ENCODE measurements at regions not wholly inside any gene's neighbourhood (a gene's known extent, or its start where the extent isn't known, plus 50 kb on each side); places are given as distances from the start of the nearest gene placed in this dataset.

GRCh38 chr2:152835674-152836073 is 117.3 kb downstream of the ARL6IP6 start:
- Histone ChIP-seq H3K9ac (ENCODE audit: low read length) (no peak overlapping the region), H2AFZ (ENCODE audit: low read depth, low read length) (no peak overlapping the region), H4K20me1 (ENCODE audit: insufficient read depth, low read length) (no peaks in the 10 kb centered on the region), H3K36me3 (replicated peaks; ENCODE audit: low read depth, low read length) (no peaks in the 10 kb centered on the region), H3K4me3 (ENCODE audit: low read length) (no peak overlapping the region), H3K27me3 (ENCODE audit: low read depth, low read length) (no peaks in the 10 kb centered on the region), H3K4me1 (ENCODE audit: low read length) (no peaks in the 10 kb centered on the region), H3K79me2 (ENCODE audit: low read length) (no peaks in the 10 kb centered on the region), H3K4me2 (ENCODE audit: low read length) (no peak overlapping the region), H3K27ac (ENCODE audit: low read length) (no peak overlapping the region), H3K9me3 (ENCODE audit: insufficient read depth, low read length) (no peaks in the 10 kb centered on the region)
- TF ChIP-seq, protein P1, sequence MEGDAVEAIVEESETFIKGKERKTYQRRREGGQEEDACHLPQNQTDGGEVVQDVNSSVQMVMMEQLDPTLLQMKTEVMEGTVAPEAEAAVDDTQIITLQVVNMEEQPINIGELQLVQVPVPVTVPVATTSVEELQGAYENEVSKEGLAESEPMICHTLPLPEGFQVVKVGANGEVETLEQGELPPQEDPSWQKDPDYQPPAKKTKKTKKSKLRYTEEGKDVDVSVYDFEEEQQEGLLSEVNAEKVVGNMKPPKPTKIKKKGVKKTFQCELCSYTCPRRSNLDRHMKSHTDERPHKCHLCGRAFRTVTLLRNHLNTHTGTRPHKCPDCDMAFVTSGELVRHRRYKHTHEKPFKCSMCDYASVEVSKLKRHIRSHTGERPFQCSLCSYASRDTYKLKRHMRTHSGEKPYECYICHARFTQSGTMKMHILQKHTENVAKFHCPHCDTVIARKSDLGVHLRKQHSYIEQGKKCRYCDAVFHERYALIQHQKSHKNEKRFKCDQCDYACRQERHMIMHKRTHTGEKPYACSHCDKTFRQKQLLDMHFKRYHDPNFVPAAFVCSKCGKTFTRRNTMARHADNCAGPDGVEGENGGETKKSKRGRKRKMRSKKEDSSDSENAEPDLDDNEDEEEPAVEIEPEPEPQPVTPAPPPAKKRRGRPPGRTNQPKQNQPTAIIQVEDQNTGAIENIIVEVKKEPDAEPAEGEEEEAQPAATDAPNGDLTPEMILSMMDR (IDR thresholded peaks at IDR 0.05; ENCODE audit: low read depth, low read length), result no peak
- TF ChIP-seq EZH2phosphoT487 (IDR thresholded peaks at IDR 0.05; ENCODE audit: low read depth), result no peak

DNA sequence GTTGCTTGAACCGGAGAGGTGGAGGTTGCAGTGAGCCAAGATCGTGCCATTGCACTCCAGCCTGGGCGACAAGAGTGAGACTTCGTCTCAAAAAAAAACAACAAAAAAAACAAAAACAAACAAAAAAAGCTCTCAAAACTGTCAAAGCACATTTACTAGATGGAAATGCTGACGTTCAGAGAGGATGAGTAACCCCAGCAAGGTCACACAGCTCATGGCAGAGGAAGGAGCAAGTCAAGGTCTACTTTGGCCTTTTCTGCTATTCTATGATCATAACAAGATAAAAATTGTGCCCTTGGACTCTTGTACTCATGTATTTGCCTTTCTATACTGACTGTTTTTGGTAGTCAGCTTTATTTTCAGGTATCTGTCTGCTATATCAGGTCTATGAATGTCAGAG is 109.5 kb downstream of the ARL6IP6 start:
- Histone ChIP-seq H4K20me1 (ENCODE audit: insufficient read depth, low read length) (no peaks in the 10 kb centered on the region), H3K36me3 (replicated peaks; ENCODE audit: low read depth, low read length) (no peaks in the 10 kb centered on the region), H3K4me2 (ENCODE audit: low read length) (no peak overlapping the region), H3K9me3 (ENCODE audit: insufficient read depth, low read length) (no peaks in the 10 kb centered on the region), H3K4me1 (ENCODE audit: low read length) (no peaks in the 10 kb centered on the region), H3K9ac (ENCODE audit: low read length) (no peak overlapping the region), H2AFZ (ENCODE audit: low read depth, low read length) (no peak overlapping the region), H3K27ac (ENCODE audit: low read length) (no peak overlapping the region), H3K4me3 (ENCODE audit: low read length) (no peak overlapping the region), H3K27me3 (ENCODE audit: low read depth, low read length) (no peaks in the 10 kb centered on the region), H3K79me2 (ENCODE audit: low read length) (no peaks in the 10 kb centered on the region)
- TF ChIP-seq, protein P1 (IDR thresholded peaks at IDR 0.05; ENCODE audit: low read depth, low read length), result no peak
- TF ChIP-seq EZH2phosphoT487 (IDR thresholded peaks at IDR 0.05; ENCODE audit: low read depth), result no peak

GRCh38 chr2:152826581-152827279 is 108.3 kb downstream of the ARL6IP6 start:
- Histone ChIP-seq H3K4me2 (ENCODE audit: low read length) (no peak overlapping the region), H2AFZ (ENCODE audit: low read depth, low read length) (no peak overlapping the region), H4K20me1 (ENCODE audit: insufficient read depth, low read length) (no peaks in the 10 kb centered on the region), H3K79me2 (ENCODE audit: low read length) (no peaks in the 10 kb centered on the region), H3K4me1 (ENCODE audit: low read length) (no peaks in the 10 kb centered on the region), H3K27ac (ENCODE audit: low read length) (no peak overlapping the region), H3K9ac (ENCODE audit: low read length) (no peak overlapping the region), H3K4me3 (ENCODE audit: low read length) (no peak overlapping the region), H3K27me3 (ENCODE audit: low read depth, low read length) (no peaks in the 10 kb centered on the region), H3K36me3 (replicated peaks; ENCODE audit: low read depth, low read length) (no peaks in the 10 kb centered on the region), H3K9me3 (ENCODE audit: insufficient read depth, low read length) (no peaks in the 10 kb centered on the region)
- TF ChIP-seq, protein P1 (IDR thresholded peaks at IDR 0.05; ENCODE audit: low read depth, low read length), result no peak
- no peak for TF ChIP-seq EZH2phosphoT487 (IDR thresholded peaks at IDR 0.05; ENCODE audit: low read depth)

DNA sequence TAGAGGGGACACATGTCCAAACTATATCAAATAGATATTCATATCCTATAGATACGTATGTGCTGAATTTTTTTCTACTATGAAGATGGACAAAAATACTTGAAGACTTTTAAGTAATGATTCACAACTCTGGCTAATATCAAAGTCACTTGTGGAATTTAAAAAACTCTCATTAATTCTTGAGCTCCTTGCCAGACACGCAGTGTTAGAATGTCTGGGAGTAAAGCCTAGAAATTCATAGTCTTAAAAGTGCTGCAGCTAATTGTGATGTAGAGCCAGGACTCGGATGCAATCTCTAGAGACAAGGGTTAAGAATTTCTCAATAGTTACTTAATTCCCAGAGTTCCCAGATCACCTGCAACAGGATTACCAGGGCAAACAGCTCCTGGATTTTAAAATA is 107.4 kb downstream of the ARL6IP6 start:
- Histone ChIP-seq H3K27ac (ENCODE audit: low read length) (no peak overlapping the region), H3K4me3 (ENCODE audit: low read length) (no peak overlapping the region), H3K9ac (ENCODE audit: low read length) (no peak overlapping the region), H3K4me2 (ENCODE audit: low read length) (no peak overlapping the region), H3K4me1 (ENCODE audit: low read length) (no peaks in the 10 kb centered on the region), H4K20me1 (ENCODE audit: insufficient read depth, low read length) (no peaks in the 10 kb centered on the region), H3K79me2 (ENCODE audit: low read length) (no peaks in the 10 kb centered on the region), H2AFZ (ENCODE audit: low read depth, low read length) (no peak overlapping the region), H3K36me3 (replicated peaks; ENCODE audit: low read depth, low read length) (no peaks in the 10 kb centered on the region), H3K9me3 (ENCODE audit: insufficient read depth, low read length) (no peaks in the 10 kb centered on the region), H3K27me3 (ENCODE audit: low read depth, low read length) (no peaks in the 10 kb centered on the region)
- TF ChIP-seq EZH2phosphoT487 (IDR thresholded peaks at IDR 0.05; ENCODE audit: low read depth), result no peak
- TF ChIP-seq, protein P1 (IDR thresholded peaks at IDR 0.05; ENCODE audit: low read depth, low read length), result no peak
